LNCaP clone FGC (cell line): ENCODE measurements at regions not wholly inside any gene's neighbourhood (a gene's known extent, or its start where the extent isn't known, plus 50 kb on each side); places are given as distances from the start of the nearest gene placed in this dataset.
A peak's percentile ranks its signal among the peaks of the same experiment; 100 is the strongest.

Experiments used
- DNase-seq: peaks from one replicate; pipeline ENCODE4 v3.0.0-alpha.2; 2011; ENCODE audit warnings: low read depth
- H3K4me3 ChIP-seq: 2 replicates; pipeline ENCODE4 v1.5.1; 2011; ENCODE audit warnings: mild to moderate bottlenecking, low read depth, low read length, control low read depth
- CTCF ChIP-seq: IDR thresholded peaks from 2 replicates; pipeline ENCODE4 v1.5.1; 2012; ENCODE audit warnings: mild to moderate bottlenecking; ENCODE audit not compliant: control insufficient read depth, insufficient read depth; ENCODE audit errors: extremely low read depth

GRCh38 chr15:29891096-29891457 lies 68.8 kb upstream of the TJP1 start:
- H3K4me3 ChIP-seq, result no peak overlapping the region
- DNase-seq, result no peak
- no peak for TF ChIP-seq CTCF

DNA sequence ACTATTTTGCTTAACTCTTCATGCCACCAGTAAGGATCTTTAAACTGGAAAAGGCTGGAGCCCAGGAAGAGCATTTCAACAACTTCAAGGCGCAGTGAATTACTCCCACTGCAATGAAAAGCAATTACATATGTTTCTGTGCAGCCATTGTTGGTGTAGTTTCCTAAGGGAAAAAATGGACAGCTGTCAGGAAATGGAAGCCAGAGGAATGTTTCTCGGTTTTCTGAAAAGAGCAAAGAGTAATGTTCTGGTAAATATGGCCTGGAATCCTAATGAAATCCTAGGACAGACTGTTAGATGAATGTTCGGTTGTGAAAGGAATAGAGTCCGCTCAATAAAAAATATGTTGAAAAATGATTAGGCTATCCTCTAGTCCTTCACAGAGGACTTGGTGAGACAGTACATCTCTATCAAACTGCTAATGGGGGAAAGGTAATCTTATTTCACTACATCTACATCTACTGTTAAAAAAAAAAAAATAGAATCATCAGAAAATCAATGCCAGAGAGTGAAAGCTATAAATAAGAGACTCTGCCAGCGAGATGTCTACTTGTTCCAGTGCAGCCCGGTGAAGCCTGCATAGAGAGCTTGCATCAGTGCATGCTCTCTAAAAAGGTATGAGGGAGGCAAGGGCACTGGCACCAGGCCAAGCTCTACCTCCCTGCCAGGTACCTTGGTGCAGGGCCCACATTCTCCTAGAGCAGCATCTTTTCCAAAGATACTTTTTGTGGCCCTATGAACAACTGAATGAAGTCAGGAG lies 68.2 kb upstream of the TJP1 start:
- no peak for TF ChIP-seq CTCF
- DNase-seq, result no peak
- H3K4me3 ChIP-seq, result no peak overlapping the region

GRCh38 chr15:29889542-29890329 lies 67.5 kb upstream of the TJP1 start:
- H3K4me3 ChIP-seq, result no peak overlapping the region
- DNase-seq, result no peak
- TF ChIP-seq CTCF, result no peak

- DNase-seq, result no peak
- H3K4me3 ChIP-seq, result no peak overlapping the region
- TF ChIP-seq CTCF, result no peak
These were observed 66.4 kb upstream of the TJP1 start for GRCh38 chr15:29888646-29889045.

DNA sequence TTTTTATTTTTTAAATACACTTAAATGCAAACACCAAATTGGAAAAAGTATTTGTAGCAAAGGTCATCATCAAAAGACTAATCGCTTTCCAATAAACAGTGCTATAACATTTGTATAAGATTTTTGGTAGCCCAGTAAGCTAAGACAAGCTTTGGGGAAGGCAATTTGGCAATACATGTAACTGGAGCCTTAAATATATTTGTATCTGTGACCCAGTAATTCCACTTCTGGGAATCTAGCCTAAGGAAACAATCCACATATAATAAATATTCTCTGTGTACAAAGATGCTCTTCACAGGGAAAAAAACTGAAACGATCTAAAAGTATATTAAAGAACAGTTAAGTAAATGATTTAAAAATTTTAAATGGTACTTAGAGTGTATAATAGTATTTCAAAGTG lies 65.5 kb upstream of the TJP1 start:
- no peak overlapping the region for H3K4me3 ChIP-seq
- peak; percentile 90 for DNase-seq
- no peak for TF ChIP-seq CTCF

- no peak overlapping the region for H3K4me3 ChIP-seq
- no peak for DNase-seq
- no peak for TF ChIP-seq CTCF
These were observed 62.9 kb upstream of the TJP1 start for GRCh38 chr15:29885183-29885582.
